GM18867 (cell line): ENCODE measurements at regions not wholly inside any gene's neighbourhood (a gene's known extent, or its start where the extent isn't known, plus 50 kb on each side); places are given as distances from the start of the nearest gene placed in this dataset.

Experiments
- ATAC-seq: cut with Tn5 transposase; IDR thresholded peaks from one replicate; pipeline ENCODE4 v1.9.1; 2021; ENCODE audit warnings: mild to moderate bottlenecking, moderate library complexity; ENCODE audit not compliant: unreplicated experiment

GRCh38 chr4:184310881-184311709 is 93.4 kb upstream of the ENPP6 start:
- ATAC-seq, result no peak

- peak; percentile 34 for ATAC-seq
These were observed 92.5 kb upstream of the ENPP6 start for GRCh38 chr4:184310171-184310567.

GRCh38 chr4:184309241-184310170 is 91.8 kb upstream of the ENPP6 start:
- no peak for ATAC-seq

GRCh38 chr4:184306949-184307348 is 89.3 kb upstream of the ENPP6 start:
- no peak for ATAC-seq

GRCh38 chr4:184306470-184306869 is 88.8 kb upstream of the ENPP6 start:
- ATAC-seq, result no peak

GRCh38 chr4:184300816-184301215 is 83.1 kb upstream of the ENPP6 start:
- ATAC-seq, result no peak

GRCh38 chr4:184298254-184298653 is 80.6 kb upstream of the ENPP6 start:
- no peak for ATAC-seq

- ATAC-seq, result no peak
These were observed 77.5 kb upstream of the ENPP6 start for GRCh38 chr4:184295206-184295605.

GRCh38 chr4:184294606-184295133 is 77.0 kb upstream of the ENPP6 start:
- ATAC-seq, result no peak

- ATAC-seq, result no peak
These were observed 75.9 kb upstream of the ENPP6 start for GRCh38 chr4:184293552-184293951.

GRCh38 chr4:184292877-184293276 is 75.2 kb upstream of the ENPP6 start:
- no peak for ATAC-seq

GRCh38 chr4:184292465-184292867 is 74.8 kb upstream of the ENPP6 start:
- ATAC-seq, result no peak

GRCh38 chr4:184289179-184289535 is 71.5 kb upstream of the ENPP6 start:
- no peak for ATAC-seq

GRCh38 chr4:184288451-184289178 is 70.9 kb upstream of the ENPP6 start:
- peak; percentile 67 for ATAC-seq

- ATAC-seq, result no peak
These were observed 70.1 kb upstream of the ENPP6 start for GRCh38 chr4:184287697-184288255.

GRCh38 chr4:184286358-184286757 is 68.7 kb upstream of the ENPP6 start:
- no peak for ATAC-seq

- no peak for ATAC-seq
These were observed 67.1 kb upstream of the ENPP6 start for GRCh38 chr4:184284742-184285141.

- ATAC-seq, result no peak
These were observed 66.6 kb upstream of the ENPP6 start for GRCh38 chr4:184284336-184284690.

- peak; percentile 1 for ATAC-seq
These were observed 66.1 kb upstream of the ENPP6 start for GRCh38 chr4:184283659-184284335.
